NCI-H526 (cell line): ENCODE measurements at regions not wholly inside any gene's neighbourhood (a gene's known extent, or its start where the extent isn't known, plus 50 kb on each side); places are given as distances from the start of the nearest gene placed in this dataset.
A peak's percentile ranks its signal among the peaks of the same experiment; 100 is the strongest.
"Not testable (repeated sequence)": the region's sequence is repeated elsewhere in the genome, so short reads cannot be mapped to it uniquely, and the experiment has no call there.

Experiments
- DNase-seq, 2 experiments: peaks; one replicate each; lab custom pipeline; 2025; lab: John Stamatoyannopoulos, UW

DNA sequence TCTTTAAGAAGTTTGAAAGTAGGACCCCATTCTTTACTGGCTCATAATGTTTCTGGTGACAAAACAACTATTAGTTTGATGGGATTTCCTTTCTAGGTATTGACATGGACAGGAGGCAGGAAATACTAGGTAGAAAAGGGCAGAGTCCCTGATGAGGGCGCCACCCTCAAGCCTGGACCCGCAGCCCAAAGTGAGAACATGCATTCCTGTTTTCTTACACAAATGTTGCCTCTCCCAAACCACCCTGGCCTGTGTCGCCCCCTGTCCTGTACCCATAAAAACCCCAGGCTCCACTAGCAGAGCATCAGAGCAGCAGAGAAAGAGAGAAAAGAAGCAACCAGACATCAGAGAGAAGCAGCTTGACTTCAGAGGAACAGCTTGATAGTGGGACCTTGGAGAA is 1055.2 kb upstream of the POT1 start:
- no peak for DNase-seq

DNA sequence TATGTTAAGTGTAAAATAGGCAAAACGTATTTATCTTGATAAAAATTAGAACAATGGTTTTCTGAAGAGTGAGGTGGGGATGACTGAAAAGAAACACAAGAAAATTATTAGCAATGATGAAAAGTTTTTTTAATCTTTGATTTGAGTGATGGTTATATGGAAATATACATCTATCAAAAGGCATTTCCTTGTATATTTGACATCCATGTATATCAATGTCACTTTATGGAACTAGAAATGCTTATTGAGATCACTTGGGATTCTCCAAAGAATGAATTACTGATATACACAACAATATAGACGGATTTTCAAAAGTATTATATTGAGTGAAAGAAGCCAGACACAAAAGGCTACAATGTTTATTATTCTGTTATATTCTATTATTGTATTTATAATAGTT is 1042.0 kb upstream of the POT1 start:
- DNase-seq, result no peak

- no peak for DNase-seq
Observed at GRCh38 chr7:125966278-125967048, 1036.8 kb upstream of the POT1 start.

- DNase-seq, result no peak
Observed at GRCh38 chr7:125934955-125935354, 1005.3 kb upstream of the POT1 start.

- no peak for DNase-seq
Observed at GRCh38 chr7:125934539-125934938, 1004.9 kb upstream of the POT1 start.

DNA sequence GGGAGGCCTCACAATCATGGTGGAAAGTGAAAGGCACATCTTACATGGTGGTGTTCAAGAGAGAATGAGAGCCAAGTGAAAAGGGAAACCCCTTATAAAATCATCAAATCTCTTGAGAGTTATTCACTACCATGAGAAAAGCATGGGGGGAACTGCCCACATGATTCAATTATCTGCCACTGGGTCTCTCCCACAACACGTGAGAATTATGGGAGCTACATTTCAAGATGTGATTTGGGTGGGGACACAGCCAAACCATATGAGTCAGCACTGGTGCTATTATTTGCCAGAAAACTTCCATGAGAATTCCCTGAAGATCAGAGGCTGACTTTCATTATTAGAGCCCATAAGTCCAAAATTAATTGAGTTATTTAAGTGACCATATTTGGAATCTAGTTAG is 1001.2 kb upstream of the POT1 start:
- no peak for DNase-seq

- peak; percentile 91 to 93 for DNase-seq
Observed at GRCh38 chr7:125927556-125927955, 997.9 kb upstream of the POT1 start.

DNA sequence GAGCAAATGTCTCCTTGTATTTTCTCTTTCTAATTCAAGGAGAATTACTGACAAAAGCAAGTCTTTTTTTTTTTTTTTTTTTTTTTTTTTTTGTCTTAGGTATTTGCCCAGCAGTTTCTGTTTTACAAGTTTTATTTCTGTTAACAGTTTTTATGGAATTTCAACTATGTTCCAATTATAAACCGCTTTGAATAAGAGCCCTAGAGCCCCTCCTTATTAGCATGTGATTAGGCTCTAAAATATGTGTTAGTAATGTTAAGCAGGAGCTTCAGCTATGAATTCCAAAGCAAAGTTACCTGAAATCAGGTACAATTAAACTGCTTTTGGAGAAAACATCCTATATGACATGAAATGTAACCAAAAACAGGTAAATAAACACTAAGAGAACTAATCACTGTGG is 997.0 kb upstream of the POT1 start:
- DNase-seq, result no peak

GRCh38 chr7:125924037-125924436 is 994.4 kb upstream of the POT1 start:
- DNase-seq, result no peak

DNA sequence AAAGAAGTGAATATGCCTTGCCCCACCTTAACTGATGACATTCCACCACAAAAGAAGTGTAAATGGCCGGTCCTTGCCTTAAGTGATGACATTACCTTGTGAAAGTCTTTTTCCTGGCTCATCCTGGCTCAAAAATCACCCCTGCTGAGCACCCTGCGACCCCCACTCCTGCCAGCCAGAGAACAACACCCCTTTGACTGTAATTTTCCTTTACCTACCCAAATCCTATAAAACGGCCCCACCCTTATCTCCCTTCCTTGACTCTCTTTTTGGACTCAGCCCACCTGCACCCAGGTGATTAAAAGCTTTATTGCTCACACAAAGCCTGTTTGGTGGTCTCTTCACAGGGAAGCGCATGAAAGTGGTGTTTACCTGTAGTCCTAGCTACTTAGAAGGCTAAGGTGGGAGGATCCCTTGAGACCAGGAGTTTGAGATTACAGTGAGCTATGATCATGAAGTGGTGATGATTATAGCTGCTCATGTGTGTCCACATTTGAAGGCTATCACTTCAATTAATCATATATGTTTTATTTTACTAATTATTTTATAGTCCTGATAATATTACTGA is 985.8 kb upstream of the POT1 start:
- not testable (repeated sequence) for DNase-seq

DNA sequence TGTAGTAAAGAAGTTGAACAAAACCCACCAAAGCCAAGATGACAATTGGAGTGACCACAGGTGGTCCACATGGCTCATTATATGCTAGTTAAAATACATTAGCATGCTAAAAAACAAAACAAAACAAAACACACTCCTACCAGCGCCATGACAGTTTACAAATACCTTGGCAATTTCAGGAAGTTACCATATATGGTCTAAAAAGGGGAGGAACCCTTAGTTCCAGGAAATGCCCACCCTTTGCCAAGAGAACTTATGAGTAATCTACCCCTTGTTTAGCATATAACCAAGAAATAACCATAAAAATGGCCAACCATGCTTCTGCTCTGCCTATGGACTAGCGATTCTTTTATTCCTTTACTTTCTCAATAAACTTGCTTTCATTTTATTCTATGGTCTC is 979.1 kb upstream of the POT1 start:
- no peak for DNase-seq

DNA sequence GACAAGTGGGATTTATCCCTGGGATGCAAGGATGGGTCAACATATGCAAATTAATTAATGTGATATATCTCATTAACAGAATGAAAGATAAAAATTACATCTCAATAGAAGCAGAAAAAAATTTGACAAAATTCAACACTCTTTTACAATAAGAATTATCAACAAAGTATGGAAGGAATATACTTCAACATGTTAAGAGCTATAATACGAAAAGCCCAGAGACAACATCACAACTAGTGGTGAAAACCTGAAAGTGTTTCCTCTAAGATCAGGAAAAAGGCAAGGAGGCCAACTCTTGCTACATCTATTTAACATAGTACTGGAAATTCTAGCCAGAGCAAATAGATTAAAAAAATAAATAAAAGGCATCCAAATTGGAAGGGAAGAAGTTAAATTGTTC is 970.0 kb upstream of the POT1 start:
- no peak for DNase-seq

DNA sequence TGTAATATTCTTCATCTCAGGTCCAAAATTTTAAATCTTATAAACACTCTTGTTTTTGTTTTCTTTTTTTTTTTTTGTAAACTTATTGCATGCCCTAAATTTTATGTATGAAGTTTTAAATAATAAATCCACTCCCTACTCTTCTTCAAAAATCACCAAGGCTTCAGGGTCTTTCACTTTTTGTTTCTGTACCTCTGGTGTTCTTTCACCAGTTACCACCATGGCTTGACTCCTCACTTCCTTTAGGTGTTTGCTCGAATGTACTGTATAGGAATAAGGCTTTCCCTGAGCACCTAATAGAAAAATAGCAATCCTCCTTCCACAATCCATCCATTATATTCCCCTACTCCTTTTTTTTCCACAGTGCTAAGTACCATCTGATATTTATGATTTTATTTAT is 962.8 kb upstream of the POT1 start:
- DNase-seq, result no peak

DNA sequence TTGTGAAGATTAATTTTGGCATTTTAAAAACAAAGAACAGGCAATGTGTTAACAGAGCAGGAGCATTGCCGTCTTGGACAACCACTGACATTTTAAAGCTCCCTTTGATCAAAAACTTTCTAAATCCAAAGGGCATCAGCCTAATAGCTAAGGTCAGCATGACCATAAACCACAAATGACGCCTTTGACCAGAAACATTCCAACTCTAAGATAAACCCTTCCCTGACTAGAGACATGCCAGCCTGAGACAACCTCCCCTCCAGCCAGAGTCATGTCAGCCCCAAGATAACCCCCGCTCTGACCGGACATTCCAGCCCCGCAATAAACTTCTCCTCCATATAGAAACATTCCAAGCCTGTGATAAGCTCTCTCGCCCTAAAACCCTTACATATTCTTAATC is 949.4 kb upstream of the POT1 start:
- DNase-seq, result no peak

DNA sequence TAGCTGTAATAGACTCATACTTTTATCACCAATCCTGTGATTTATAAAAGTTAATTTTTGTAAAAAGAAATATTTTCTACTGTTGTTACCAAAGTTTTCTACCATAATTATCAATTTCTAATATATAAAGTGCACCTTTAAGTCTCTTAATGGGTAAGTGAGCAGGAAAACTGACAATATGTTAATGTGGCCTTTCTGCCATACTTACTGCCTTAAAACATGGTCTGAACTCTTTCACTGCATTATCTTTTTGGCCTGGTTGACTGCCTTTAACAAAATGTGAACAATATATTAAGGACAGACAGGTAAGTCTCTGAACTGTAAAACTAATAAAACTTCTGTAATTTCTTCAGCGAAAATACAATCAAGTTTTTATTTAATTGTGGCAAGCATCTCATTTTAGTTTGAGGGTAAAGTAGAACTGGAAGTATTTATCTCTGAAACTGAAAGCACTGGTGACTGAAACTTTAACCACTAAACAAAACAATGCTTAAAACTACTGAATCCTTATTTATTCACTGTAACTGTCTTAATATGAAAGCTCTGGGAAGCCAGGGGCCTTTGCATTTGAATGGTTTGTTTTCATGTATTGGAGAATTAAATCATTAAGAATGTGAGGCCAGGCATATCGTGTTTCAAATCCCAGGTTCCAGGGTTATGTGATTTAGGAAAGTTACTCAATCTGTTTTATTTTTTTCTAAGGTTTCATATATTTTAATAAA is 948.8 kb upstream of the POT1 start:
- DNase-seq, result no peak

GRCh38 chr7:125877246-125877645 is 947.6 kb upstream of the POT1 start:
- DNase-seq, result no peak

- no peak for DNase-seq
Observed at GRCh38 chr7:125876431-125876830, 946.8 kb upstream of the POT1 start.

- no peak for DNase-seq
Observed at GRCh38 chr7:125871431-125871830, 941.8 kb upstream of the POT1 start.

DNA sequence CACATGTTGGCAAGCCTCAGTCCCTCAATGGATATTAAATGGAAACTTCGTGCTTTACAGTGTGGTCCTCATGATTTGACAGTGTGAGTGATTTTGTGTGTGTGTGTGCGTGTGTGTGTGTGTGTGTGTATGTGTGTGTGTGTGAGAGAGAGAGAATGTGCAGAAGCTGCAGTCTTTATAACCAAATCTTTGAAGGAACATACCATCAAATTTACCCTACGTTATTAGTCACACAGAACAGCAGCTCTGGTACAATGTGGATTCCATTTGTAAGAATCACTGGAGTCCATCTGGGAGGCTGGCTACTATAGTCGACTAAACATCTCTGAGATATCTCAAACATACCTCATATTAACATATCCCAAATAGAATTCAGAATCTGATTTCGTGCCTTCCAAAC is 928.0 kb upstream of the POT1 start:
- DNase-seq, result no peak

DNA sequence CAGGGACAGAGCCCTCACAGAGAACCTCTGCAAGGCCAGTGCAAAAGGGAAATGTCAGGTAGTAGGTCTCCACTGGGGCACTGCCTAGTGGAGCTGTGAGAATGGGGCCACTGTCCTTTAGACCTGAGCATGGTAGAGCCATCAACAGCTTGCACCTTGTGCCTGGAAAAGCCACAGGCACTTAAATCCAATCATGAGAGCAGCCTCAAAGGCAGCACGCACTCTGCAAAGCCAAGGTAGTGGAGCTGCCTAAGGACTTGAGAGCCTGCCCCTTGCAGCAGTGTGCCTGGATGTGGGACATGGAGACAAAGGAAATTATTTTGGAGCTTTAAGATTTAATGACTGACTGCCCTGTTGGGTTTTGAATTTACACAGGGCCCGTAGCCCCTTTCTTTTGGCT is 918.5 kb upstream of the POT1 start:
- DNase-seq, result no peak

DNA sequence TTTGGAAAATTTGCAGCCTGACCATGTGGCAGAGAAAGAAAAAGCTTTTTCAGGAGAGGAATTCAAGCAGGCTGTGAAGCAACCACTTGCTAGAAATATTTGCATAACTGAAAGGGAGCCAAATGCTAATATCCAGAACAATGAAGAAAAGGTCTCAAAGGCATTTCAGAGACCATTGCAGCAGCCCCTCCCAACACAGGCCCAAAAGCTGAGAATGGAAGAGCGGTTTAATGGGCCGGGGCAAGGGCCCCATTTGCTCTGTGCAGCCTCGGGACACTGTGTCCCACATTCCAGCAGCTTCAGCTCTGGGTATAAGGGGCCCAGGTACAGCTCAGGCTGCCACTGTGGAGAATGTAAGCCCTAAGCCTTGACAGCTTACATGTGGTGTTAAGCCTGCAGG is 918.1 kb upstream of the POT1 start:
- DNase-seq, result peak; percentile 55 to 74

DNA sequence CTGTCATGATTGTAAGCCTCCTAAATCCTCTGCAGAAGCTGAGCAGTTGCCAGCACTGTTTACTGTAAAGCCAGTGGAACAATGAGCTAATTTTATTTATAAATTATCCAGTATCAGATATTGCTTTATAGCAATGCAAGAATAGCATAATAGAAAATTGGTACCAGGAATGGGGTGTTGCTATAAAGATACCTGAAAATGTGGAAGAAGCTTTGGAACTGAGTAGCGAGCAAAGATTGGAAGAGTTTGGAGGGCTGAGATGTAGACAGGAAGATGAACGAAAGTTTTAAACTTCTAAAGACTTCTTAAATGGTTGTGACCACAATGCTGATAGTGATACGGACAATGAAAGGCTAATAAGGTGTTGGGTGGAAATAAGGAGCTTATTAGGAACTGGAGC is 917.4 kb upstream of the POT1 start:
- DNase-seq, result no peak

GRCh38 chr7:125845686-125846085 is 916.1 kb upstream of the POT1 start:
- no peak for DNase-seq
